Mesenchymal stem cell (in vitro differentiated cells and primary cell): ENCODE measurements at regions not wholly inside any gene's neighbourhood (a gene's known extent, or its start where the extent isn't known, plus 50 kb on each side); places are given as distances from the start of the nearest gene placed in this dataset.
A peak's percentile ranks its signal among the peaks of the same experiment; 100 is the strongest.

Experiments
- DNase-seq: peaks from one replicate; pipeline ENCODE4 v3.0.0-alpha.2; 2013
- H2AFZ ChIP-seq: one replicate; pipeline ENCODE4 v1.6.1; 2013; ENCODE audit warnings: low read depth, mild to moderate bottlenecking, control low read depth, inconsistent platforms, low read length, moderate library complexity
- H2AK5ac ChIP-seq: 2 replicates; pipeline ENCODE4 v1.6.1; 2013; ENCODE audit warnings: low read length, moderate library complexity, mild to moderate bottlenecking, inconsistent platforms; ENCODE audit not compliant: severe bottlenecking
- H2BK120ac ChIP-seq: one replicate; pipeline ENCODE4 v1.6.1; 2013; ENCODE audit warnings: low read depth, mild to moderate bottlenecking, inconsistent platforms, low read length, moderate library complexity
- H2BK12ac ChIP-seq, 2 experiments: one replicate each; pipeline ENCODE4 v1.6.1; 2013; ENCODE audit warnings: inconsistent platforms in 2 of 2, low read length in 2 of 2, mild to moderate bottlenecking in 2 of 2, moderate library complexity in 2 of 2, control low read depth in 1 of 2
- H2BK15ac ChIP-seq: one replicate; pipeline ENCODE4 v1.6.1; 2013; ENCODE audit warnings: mild to moderate bottlenecking, low read depth, inconsistent platforms; ENCODE audit not compliant: poor library complexity, severe bottlenecking
- H2BK5ac ChIP-seq: 2 replicates; pipeline ENCODE4 v1.6.1; 2013; ENCODE audit warnings: low read depth, mild to moderate bottlenecking, low read length, control low read depth, inconsistent platforms; ENCODE audit not compliant: poor library complexity, severe bottlenecking
- H3K14ac ChIP-seq, 2 experiments: one replicate each; pipeline ENCODE4 v1.6.1; 2013; ENCODE audit warnings: inconsistent platforms in 2 of 2, low read length in 2 of 2, control low read depth in 1 of 2, mild to moderate bottlenecking in 1 of 2, moderate library complexity in 1 of 2
- H3K18ac ChIP-seq, 2 experiments: one replicate each; pipeline ENCODE4 v1.6.1; 2013; ENCODE audit warnings: inconsistent platforms in 2 of 2, low read length in 2 of 2, control low read depth in 1 of 2, low read depth in 1 of 2, mild to moderate bottlenecking in 1 of 2
- H3K23ac ChIP-seq, 2 experiments: one replicate each; pipeline ENCODE4 v1.6.1; 2013; ENCODE audit warnings: inconsistent platforms in 2 of 2, low read length in 2 of 2, mild to moderate bottlenecking in 2 of 2, moderate library complexity in 2 of 2, control low read depth in 1 of 2
- H3K27ac ChIP-seq: 2 replicates; pipeline ENCODE4 v1.5.1; 2013; ENCODE audit warnings: mild to moderate bottlenecking, moderate library complexity, low read length, control low read depth, inconsistent platforms; ENCODE audit not compliant: poor library complexity, severe bottlenecking
- H3K27me3 ChIP-seq, 2 experiments: 2 replicates each; pipeline versions ENCODE4 v1.6.1 to v1.7.0; 2013; ENCODE audit warnings: low read length in 2 of 2, mild to moderate bottlenecking in 2 of 2, moderate library complexity in 2 of 2, control low read depth in 1 of 2, inconsistent platforms in 1 of 2; ENCODE audit not compliant: control insufficient read depth in 1 of 2, insufficient read depth in 1 of 2
- H3K36me3 ChIP-seq, 2 experiments: 2 replicates each; pipeline versions ENCODE4 v1.6.1 to v1.7.0; 2013; ENCODE audit warnings: low read length in 2 of 2, control low read depth in 1 of 2, inconsistent platforms in 1 of 2, low read depth in 1 of 2, mild to moderate bottlenecking in 1 of 2; ENCODE audit not compliant: insufficient read depth in 2 of 2, control insufficient read depth in 1 of 2
- H3K4ac ChIP-seq, 2 experiments: one replicate each; pipeline ENCODE4 v1.6.1; 2013; ENCODE audit warnings: inconsistent platforms in 2 of 2, low read length in 2 of 2, mild to moderate bottlenecking in 2 of 2, moderate library complexity in 2 of 2, control low read depth in 1 of 2, low read depth in 1 of 2
- H3K4me1 ChIP-seq: 2 replicates; pipeline ENCODE4 v1.6.1; 2013; ENCODE audit warnings: low read depth, low read length, control low read depth; ENCODE audit not compliant: control insufficient read depth, insufficient read depth
- H3K4me2 ChIP-seq: 2 replicates; pipeline ENCODE4 v1.6.1; 2013; ENCODE audit warnings: low read length, mild to moderate bottlenecking, inconsistent platforms; ENCODE audit not compliant: poor library complexity, severe bottlenecking
- H3K4me3 ChIP-seq, 2 experiments: 2 replicates each; pipeline versions ENCODE4 v1.5.1 to v1.7.0; 2013; ENCODE audit warnings: low read length in 2 of 2, mild to moderate bottlenecking in 2 of 2, control low read depth in 1 of 2, low read depth in 1 of 2; ENCODE audit not compliant: insufficient read depth in 1 of 2
- H3K79me1 ChIP-seq: replicated peaks from 2 replicates; pipeline ENCODE4 v1.6.1; 2013; ENCODE audit warnings: mild to moderate bottlenecking, control low read depth, low read length, inconsistent platforms; ENCODE audit not compliant: poor library complexity, severe bottlenecking
- H3K9ac ChIP-seq: 2 replicates; pipeline ENCODE4 v1.7.0; 2013; ENCODE audit warnings: mild to moderate bottlenecking, low read length, moderate library complexity
- H3K9me3 ChIP-seq: 2 replicates; pipeline ENCODE4 v1.7.0; 2013; ENCODE audit warnings: mild to moderate bottlenecking, low read length; ENCODE audit not compliant: control insufficient read depth
- H4K8ac ChIP-seq: one replicate; pipeline ENCODE4 v1.6.1; 2013; ENCODE audit warnings: inconsistent platforms, mild to moderate bottlenecking, low read length, moderate library complexity
- H4K91ac ChIP-seq: one replicate; pipeline ENCODE4 v1.6.1; 2013; ENCODE audit warnings: mild to moderate bottlenecking, low read length, inconsistent platforms
- whole genome bisulfite sequencing: methylation state at CpG from one replicate; pipeline ENCODE4 v1.1.7; 2013; ENCODE audit warnings: mixed read lengths; 5-methylcytosine and 5-hydroxymethylcytosine counted together

DNA sequence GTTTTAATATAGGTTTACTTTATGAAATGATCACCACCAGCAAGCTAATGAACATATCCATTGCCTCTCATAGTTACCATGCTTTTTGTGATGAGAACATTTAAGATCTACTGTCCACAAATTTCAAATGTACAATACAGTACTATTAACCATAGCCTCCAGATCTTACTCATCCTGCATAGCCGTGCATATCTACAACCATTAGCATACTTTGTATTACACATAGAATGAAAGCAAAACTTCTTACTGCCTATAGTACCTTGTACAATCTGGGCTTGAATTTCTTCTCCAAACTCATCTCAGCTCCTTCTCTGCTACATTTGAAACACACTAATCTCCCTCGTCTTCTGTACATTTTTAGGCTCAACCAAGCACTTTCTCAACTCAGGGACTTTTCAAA lies 510.6 kb downstream of the PRR16 start:
- H4K91ac ChIP-seq = no peak overlapping the region
- WGBS = 69% methylated on average over 2 of the region's 2 CpGs

GRCh38 chr5:120982351-120982750 lies 518.3 kb downstream of the PRR16 start:
- H2BK15ac ChIP-seq = no peak overlapping the region
- DNase-seq = no peak
- H3K79me1 ChIP-seq = no peaks in the 10 kb centered on the region
- no peak overlapping the region for H3K4me3 ChIP-seq
- no peak overlapping the region for H3K14ac ChIP-seq
- no peak overlapping the region for H3K27ac ChIP-seq
- no peaks in the 10 kb centered on the region for H3K36me3 ChIP-seq
- no peak overlapping the region for H3K23ac ChIP-seq
- no peak overlapping the region for H3K18ac ChIP-seq
- no peaks in the 10 kb centered on the region for H3K9me3 ChIP-seq
- H3K27me3 ChIP-seq = no peaks in the 10 kb centered on the region
- no peak overlapping the region for H4K8ac ChIP-seq
- H3K4me2 ChIP-seq = no peak overlapping the region
- H3K9ac ChIP-seq = no peak overlapping the region
- H2BK12ac ChIP-seq = no peak overlapping the region
- no peak overlapping the region for H2AFZ ChIP-seq
- no peak overlapping the region for H2AK5ac ChIP-seq
- H3K4me1 ChIP-seq = no peaks in the 10 kb centered on the region
- no peak overlapping the region for H4K91ac ChIP-seq
- H3K4ac ChIP-seq = no peak overlapping the region
- H2BK5ac ChIP-seq = no peak overlapping the region
- no peak overlapping the region for H2BK120ac ChIP-seq

More for the DNA sequence above, 510.6 kb downstream of the PRR16 start:
- no peak overlapping the region for H3K14ac ChIP-seq
- no peak overlapping the region for H3K27ac ChIP-seq
- no peaks in the 10 kb centered on the region for H3K36me3 ChIP-seq
- no peak overlapping the region for H2AFZ ChIP-seq
- no peak overlapping the region for H2BK5ac ChIP-seq
- no peak overlapping the region for H2BK12ac ChIP-seq
- no peak overlapping the region for H3K4me2 ChIP-seq
- no peak overlapping the region for H3K4ac ChIP-seq
- no peak overlapping the region for H2BK120ac ChIP-seq
- H3K79me1 ChIP-seq = no peaks in the 10 kb centered on the region
- H3K18ac ChIP-seq = no peak overlapping the region
- no peaks in the 10 kb centered on the region for H3K4me1 ChIP-seq
- H3K27me3 ChIP-seq = no peaks in the 10 kb centered on the region
- no peak overlapping the region for H2BK15ac ChIP-seq
- no peak overlapping the region for H4K8ac ChIP-seq
- no peak overlapping the region for H2AK5ac ChIP-seq
- no peak overlapping the region for H3K23ac ChIP-seq
- DNase-seq = no peak
- no peak overlapping the region for H3K4me3 ChIP-seq
- no peaks in the 10 kb centered on the region for H3K9me3 ChIP-seq
- H3K9ac ChIP-seq = no peak overlapping the region

- H3K18ac ChIP-seq = no peak overlapping the region
- H4K8ac ChIP-seq = no peak overlapping the region
- no peak overlapping the region for H3K14ac ChIP-seq
- H3K9me3 ChIP-seq = no peaks in the 10 kb centered on the region
- H3K4ac ChIP-seq = no peak overlapping the region
- no peak overlapping the region for H3K23ac ChIP-seq
- H3K4me2 ChIP-seq = no peak overlapping the region
- no peaks in the 10 kb centered on the region for H3K36me3 ChIP-seq
- H2AFZ ChIP-seq = no peak overlapping the region
- no peaks in the 10 kb centered on the region for H3K4me1 ChIP-seq
- no peak overlapping the region for H4K91ac ChIP-seq
- H3K79me1 ChIP-seq = no peaks in the 10 kb centered on the region
- no peak overlapping the region for H2AK5ac ChIP-seq
- no peak overlapping the region for H3K27ac ChIP-seq
- H2BK5ac ChIP-seq = no peak overlapping the region
- no peaks in the 10 kb centered on the region for H3K27me3 ChIP-seq
- no peak overlapping the region for H3K9ac ChIP-seq
- no peak overlapping the region for H2BK15ac ChIP-seq
- H2BK12ac ChIP-seq = no peak overlapping the region
- H2BK120ac ChIP-seq = no peak overlapping the region
- no peak overlapping the region for H3K4me3 ChIP-seq
- DNase-seq = no peak
Observed at GRCh38 chr5:120985526-120985925, 521.4 kb downstream of the PRR16 start.

DNA sequence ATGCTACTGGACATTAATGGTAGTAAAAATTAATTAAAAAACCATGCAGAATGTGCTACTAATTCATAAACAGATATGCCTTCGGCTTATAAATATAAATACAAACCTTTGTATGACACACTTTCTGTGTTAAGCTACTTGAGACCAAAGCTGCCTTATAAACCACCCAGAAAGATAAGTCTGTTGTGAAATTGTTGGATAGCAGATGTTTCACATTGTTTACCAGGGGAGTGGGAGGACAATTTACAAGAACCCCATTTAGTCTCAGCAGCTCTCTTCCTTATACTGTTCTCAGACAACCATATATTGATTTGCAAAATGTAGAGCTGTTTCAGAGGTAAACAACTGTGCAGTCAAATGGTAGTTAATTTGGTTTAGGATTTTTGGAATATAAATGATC lies 524.4 kb downstream of the PRR16 start:
- Histone ChIP-seq H3K23ac (no peak overlapping the region), H2BK5ac (no peak overlapping the region), H2AFZ (no peak overlapping the region), H3K9ac (no peak overlapping the region), H2BK12ac (no peak overlapping the region), H3K79me1 (no peaks in the 10 kb centered on the region), H4K8ac (no peak overlapping the region), H3K4me3 (no peak overlapping the region), H3K27me3 (no peaks in the 10 kb centered on the region), H3K14ac (no peak overlapping the region), H3K4ac (no peak overlapping the region), H2AK5ac (no peak overlapping the region), H3K27ac (no peak overlapping the region), H3K9me3 (no peaks in the 10 kb centered on the region), H4K91ac (no peak overlapping the region), H2BK120ac (no peak overlapping the region), H2BK15ac (no peak overlapping the region), H3K36me3 (no peaks in the 10 kb centered on the region), H3K18ac (no peak overlapping the region), H3K4me1 (no peaks in the 10 kb centered on the region), H3K4me2 (no peak overlapping the region)
- peak; percentile 6 for DNase-seq
- no CpG with 5 or more reads among the region's 1 CpG for WGBS
